GM23248 (cell line): ENCODE measurements at regions not wholly inside any gene's neighbourhood (a gene's known extent, or its start where the extent isn't known, plus 50 kb on each side); places are given as distances from the start of the nearest gene placed in this dataset.
A peak's percentile ranks its signal among the peaks of the same experiment; 100 is the strongest.

ENCODE experiments used
- DNase-seq: peaks from one replicate; pipeline ENCODE4 v3.0.0-alpha.2; 2015
- H2AFZ ChIP-seq: fragments of 200-600 bp; sonication (generic); 2 replicates; pipeline ENCODE4 v1.6.1; 2016; ENCODE audit warnings: antibody characterized with exemption
- H3F3A ChIP-seq: fragments of 200-600 bp; sonication (generic); 2 replicates; pipeline ENCODE4 v1.6.1; 2016; ENCODE audit warnings: mild to moderate bottlenecking, antibody characterized with exemption, mixed run types; ENCODE audit not compliant: insufficient read depth
- H3K27ac ChIP-seq: fragments of 200-600 bp; sonication (generic); 2 replicates; pipeline ENCODE4 v1.5.1; 2016; ENCODE audit warnings: mild to moderate bottlenecking
- H3K27me3 ChIP-seq: fragments of 200-600 bp; sonication (generic); replicated peaks from 2 replicates; pipeline ENCODE4 v1.6.1; 2016; ENCODE audit warnings: mild to moderate bottlenecking; ENCODE audit not compliant: insufficient read depth
- H3K36me3 ChIP-seq: fragments of 200-600 bp; sonication (generic); 2 replicates; pipeline ENCODE4 v1.6.1; 2016; ENCODE audit warnings: low read depth, mild to moderate bottlenecking
- H3K4me1 ChIP-seq: fragments of 200-600 bp; sonication (generic); 2 replicates; pipeline ENCODE4 v1.6.1; 2016; ENCODE audit warnings: mild to moderate bottlenecking; ENCODE audit not compliant: insufficient read depth
- H3K4me2 ChIP-seq: fragments of 200-600 bp; sonication (generic); one replicate; pipeline ENCODE4 v1.6.1; 2016; ENCODE audit warnings: mild to moderate bottlenecking; ENCODE audit not compliant: unreplicated experiment
- H3K4me3 ChIP-seq: fragments of 200-600 bp; sonication (generic); 2 replicates; pipeline ENCODE4 v1.5.1; 2016; ENCODE audit warnings: mild to moderate bottlenecking
- H3K79me2 ChIP-seq: fragments of 200-600 bp; sonication (generic); 2 replicates; pipeline ENCODE4 v1.6.1; 2016; ENCODE audit warnings: mild to moderate bottlenecking; ENCODE audit not compliant: insufficient read depth
- H3K9ac ChIP-seq: fragments of 200-600 bp; sonication (generic); 2 replicates; pipeline ENCODE4 v1.6.1; 2016; ENCODE audit warnings: mild to moderate bottlenecking
- H3K9me2 ChIP-seq: fragments of 200-600 bp; sonication (generic); 2 replicates; pipeline ENCODE4 v1.6.1; 2016; ENCODE audit warnings: mixed run types, mild to moderate bottlenecking, moderate library complexity; ENCODE audit not compliant: insufficient read depth
- H3K9me3 ChIP-seq: fragments of 200-600 bp; sonication (generic); one replicate; pipeline ENCODE4 v1.6.1; 2017; ENCODE audit warnings: low read depth
- H4K20me1 ChIP-seq: fragments of 200-600 bp; sonication (generic); 2 replicates; pipeline ENCODE4 v1.6.0; 2016; ENCODE audit not compliant: insufficient read depth
- EZH2 ChIP-seq: fragments of 200-600 bp; sonication (generic); IDR thresholded peaks from 2 replicates; pipeline ENCODE4 v1.6.1; 2018; ENCODE audit warnings: antibody characterized with exemption, mild to moderate bottlenecking; ENCODE audit not compliant: insufficient read depth, poor library complexity, severe bottlenecking
- EZH2phosphoT487 ChIP-seq: fragments of 200-600 bp; sonication (generic); IDR thresholded peaks from 2 replicates; pipeline ENCODE4 v1.6.1; 2018; ENCODE audit warnings: antibody characterized with exemption, moderate library complexity, mild to moderate bottlenecking, low read depth; ENCODE audit not compliant: insufficient read depth
- WGBS, 2 experiments: methylation state at CpG; one replicate each; pipeline ENCODE4 v1.1.6; 2015 to 2017; ENCODE audit warnings: low lambda C conversion rate in 2 of 2, low coverage in 1 of 2; ENCODE audit errors: missing lambda C conversion rate in 2 of 2; 5-methylcytosine and 5-hydroxymethylcytosine counted together
- in situ Hi-C: fragments of 300-500 bp; cut with MboI; formaldehyde crosslinking; loops from 2 replicates; pipeline ENCODE4 v1.15.0; 2020

GRCh38 chr7:12518920-12519681, 51.4 kb upstream of the SCIN start:
- Histone ChIP-seq H2AFZ (no peak overlapping the region), H3K36me3 (no peaks in the 10 kb centered on the region), H3K9me3 (peaks cover 7% of the 10 kb centered on the region), H3K4me3 (no peak overlapping the region), H3K27ac (no peak overlapping the region), H3K79me2 (no peaks in the 10 kb centered on the region), H4K20me1 (no peaks in the 10 kb centered on the region), H3K27me3 (peaks cover 22% of the 10 kb centered on the region), H3K4me2 (no peak overlapping the region), H3F3A (no peaks in the 10 kb centered on the region), H3K9ac (no peak overlapping the region), H3K9me2 (no peaks in the 10 kb centered on the region), H3K4me1 (no peaks in the 10 kb centered on the region)
- WGBS, 2 experiments: 21 to 26% methylated on average over 2 of the region's 2 CpGs
- in situ Hi-C loops: no loop called here
- TF ChIP-seq EZH2phosphoT487 (no peak), EZH2 (no peak)
- peak; percentile 32 for DNase-seq

GRCh38 chr7:12519682-12520009, 50.9 kb upstream of the SCIN start:
- Histone ChIP-seq H3K4me3 (no peak overlapping the region), H2AFZ (no peak overlapping the region), H4K20me1 (no peaks in the 10 kb centered on the region), H3K4me1 (no peaks in the 10 kb centered on the region), H3K36me3 (no peaks in the 10 kb centered on the region), H3K27me3 (peaks cover 22% of the 10 kb centered on the region), H3K9ac (no peak overlapping the region), H3K27ac (no peak overlapping the region), H3K9me2 (no peaks in the 10 kb centered on the region), H3F3A (no peaks in the 10 kb centered on the region), H3K9me3 (peaks cover 3% of the 10 kb centered on the region), H3K4me2 (no peak overlapping the region), H3K79me2 (no peaks in the 10 kb centered on the region)
- DNase-seq: no peak
- in situ Hi-C loops: loop anchor here (5.0 kb wide), 1 partner anchor 108 kb away; no protein-coding TSS in a partner anchor
- TF ChIP-seq EZH2phosphoT487 (no peak), EZH2 (no peak)
- WGBS, 2 experiments: 69 to 76% methylated on average over 1 of the region's 1 CpG
